Stimulated activated naive CD8-positive, alpha-beta T cell treated with anti-CD3 and anti-CD28 coated beads, Interleukin-15, Interleukin-2, amounts not matched to agents 100 U/mL and 50 U/mL, for 24 hours (primary cell): ENCODE measurements at regions not wholly inside any gene's neighbourhood (a gene's known extent, or its start where the extent isn't known, plus 50 kb on each side); places are given as distances from the start of the nearest gene placed in this dataset.

Experiments
- ATAC-seq: fragments of 150-1000 bp; cut with Tn5 transposase; one replicate; pipeline ENCODE4 v1.10.0; 2021
- DNase-seq: peaks from one replicate; pipeline ENCODE4 v3.0.0; 2021

- ATAC-seq (no peak), DNase-seq (no peak)
Observed at GRCh38 chr12:115574826-115575225, 702.7 kb downstream of the MED13L start.

DNA sequence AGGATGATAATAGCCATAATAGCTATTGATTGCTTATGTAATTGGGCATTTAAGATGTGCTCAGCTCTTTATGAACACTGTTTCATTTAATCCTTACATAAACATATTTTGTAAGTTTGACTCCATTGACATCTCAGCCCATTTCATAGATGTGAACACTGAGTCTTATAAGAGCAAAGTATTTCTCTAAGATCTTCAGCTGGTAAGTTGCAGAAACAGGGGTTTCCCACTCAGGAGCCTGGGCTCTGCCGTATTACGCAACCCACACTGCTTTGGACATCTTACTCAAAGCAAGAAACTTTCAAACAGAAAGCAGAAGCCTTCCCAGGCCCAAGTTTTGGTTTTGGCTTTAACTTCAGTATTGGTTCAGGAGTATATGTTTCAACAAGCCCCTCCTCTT lies 705.1 kb downstream of the MED13L start:
- ATAC-seq (no peak), DNase-seq (no peak)

GRCh38 chr12:115571446-115571845 lies 706.0 kb downstream of the MED13L start:
- ATAC-seq (no peak), DNase-seq (no peak)

DNA sequence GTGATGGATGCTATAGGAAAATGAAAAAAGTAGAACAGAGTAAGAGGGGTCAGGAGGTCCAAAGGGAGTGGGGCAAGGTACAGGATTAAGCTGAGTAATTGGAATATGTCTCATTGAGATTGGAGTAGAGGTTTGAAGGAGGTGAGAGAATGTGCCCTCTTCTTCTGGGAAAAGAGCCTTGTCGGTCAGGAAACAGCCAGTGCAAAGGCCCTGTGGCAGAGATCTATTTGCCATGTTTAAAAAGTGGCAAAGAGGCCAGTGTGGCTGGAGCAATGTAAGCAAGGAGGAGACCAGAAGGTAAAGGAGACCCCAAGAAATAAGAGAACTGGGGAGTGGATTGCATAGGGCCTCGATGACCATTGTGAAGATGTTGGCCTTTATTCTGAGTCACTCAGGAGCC lies 706.5 kb downstream of the MED13L start:
- DNase-seq (no peak), ATAC-seq (no peak)

GRCh38 chr12:115570069-115570777 lies 707.3 kb downstream of the MED13L start:
- no peak for ATAC-seq
- DNase-seq = no peak

DNA sequence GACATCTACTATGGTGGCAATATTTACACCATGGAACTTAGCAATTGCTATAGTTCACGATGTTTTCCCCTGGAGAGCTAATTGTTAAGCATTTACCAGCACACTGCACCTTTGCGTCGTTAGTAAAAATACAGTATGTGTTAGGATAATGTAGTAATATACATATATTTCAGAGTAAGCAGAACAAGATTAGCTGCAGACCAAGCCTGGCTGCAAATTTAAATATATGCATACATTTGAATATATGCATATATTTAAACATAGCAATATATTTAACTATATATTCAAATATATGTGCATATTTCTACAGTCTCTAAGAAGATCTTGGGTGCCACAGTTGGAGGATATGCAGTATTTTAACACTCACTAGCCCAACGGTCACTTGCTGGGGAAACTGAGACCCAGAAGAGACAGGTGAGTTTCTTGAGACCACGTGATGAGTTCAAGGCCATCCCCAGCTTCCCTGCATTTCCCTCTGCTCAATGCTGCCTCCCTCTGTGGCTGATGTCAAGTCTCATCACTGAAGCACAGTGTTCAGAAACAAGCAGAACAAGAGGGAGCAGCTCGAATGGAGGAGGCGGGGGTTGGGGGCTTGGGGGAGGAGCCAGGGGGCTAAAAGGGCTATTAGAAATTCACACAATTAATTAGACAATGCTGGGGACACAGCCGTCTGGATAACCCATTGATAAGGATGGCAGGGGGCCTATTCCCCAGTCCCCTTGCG lies 708.0 kb downstream of the MED13L start:
- DNase-seq (no peak), ATAC-seq (no peak)

DNA sequence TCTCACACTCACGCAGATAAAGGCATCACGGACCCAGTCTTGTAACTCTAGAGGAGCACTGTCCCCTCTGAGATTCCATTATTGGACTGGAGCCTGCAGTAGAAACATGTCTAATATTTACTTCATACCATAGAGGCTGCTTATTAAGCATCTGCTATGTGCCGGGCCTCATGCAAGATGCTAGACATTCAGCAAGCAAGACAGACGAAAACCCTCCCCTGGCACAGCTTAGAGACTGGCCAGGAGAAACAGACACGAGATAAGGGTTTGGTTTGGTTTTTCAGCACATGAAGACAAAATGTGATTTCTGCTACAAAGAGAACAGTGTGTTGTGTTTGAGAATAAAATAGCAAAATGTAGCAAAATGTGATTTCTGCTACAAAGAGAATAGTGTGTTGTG lies 719.2 kb downstream of the MED13L start:
- DNase-seq = no peak

GRCh38 chr12:115553622-115554021 lies 723.9 kb downstream of the MED13L start:
- no peak for ATAC-seq
- no peak for DNase-seq

More for the DNA sequence above, 719.2 kb downstream of the MED13L start:
- ATAC-seq = no peak

DNA sequence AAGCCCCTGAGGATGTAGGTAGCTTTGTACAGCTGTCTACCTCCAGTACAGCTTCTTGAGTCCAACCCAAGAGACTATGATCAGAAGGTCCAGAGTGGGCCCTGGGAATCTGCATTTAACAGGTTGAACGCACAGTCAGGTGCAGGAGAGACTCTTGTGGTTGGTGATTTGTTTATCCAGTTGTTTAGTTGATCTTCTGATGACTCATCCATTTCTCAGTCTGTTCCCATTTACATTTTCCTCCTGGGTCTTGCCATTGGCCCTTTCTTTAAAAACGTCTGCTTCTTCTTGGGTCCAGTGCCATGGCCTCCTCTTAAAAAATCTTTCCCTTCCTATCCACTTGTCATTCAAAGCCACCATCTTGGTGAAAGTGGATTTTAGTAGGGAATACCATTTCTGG lies 734.2 kb downstream of the MED13L start:
- DNase-seq (no peak), ATAC-seq (no peak)

DNA sequence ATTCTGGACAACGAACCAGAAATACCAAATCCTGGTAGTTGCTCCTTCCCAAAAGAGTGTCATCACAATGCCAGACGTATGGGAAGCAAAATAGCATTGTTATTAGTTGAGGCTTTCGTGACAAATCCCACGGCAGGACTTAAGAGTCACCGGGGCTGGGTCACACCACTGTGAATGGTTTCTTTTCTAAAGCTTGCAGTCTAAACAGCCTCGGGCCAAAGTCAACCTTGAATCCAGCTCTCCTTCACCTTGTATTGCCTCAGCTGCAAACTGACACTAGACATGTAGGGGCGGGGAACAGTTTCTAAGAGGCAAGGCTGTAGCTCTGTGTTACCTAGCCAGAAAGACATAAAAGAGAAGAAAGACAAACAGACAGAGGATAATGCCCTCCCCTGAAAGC lies 734.8 kb downstream of the MED13L start:
- ATAC-seq (no peak), DNase-seq (no peak)

GRCh38 chr12:115541891-115542421 lies 735.5 kb downstream of the MED13L start:
- no peak for DNase-seq
- ATAC-seq = no peak

GRCh38 chr12:115528466-115528865 lies 749.0 kb downstream of the MED13L start:
- ATAC-seq (no peak), DNase-seq (no peak)

GRCh38 chr12:115521771-115522409 lies 755.6 kb downstream of the MED13L start:
- no peak for DNase-seq
- no peak for ATAC-seq

DNA sequence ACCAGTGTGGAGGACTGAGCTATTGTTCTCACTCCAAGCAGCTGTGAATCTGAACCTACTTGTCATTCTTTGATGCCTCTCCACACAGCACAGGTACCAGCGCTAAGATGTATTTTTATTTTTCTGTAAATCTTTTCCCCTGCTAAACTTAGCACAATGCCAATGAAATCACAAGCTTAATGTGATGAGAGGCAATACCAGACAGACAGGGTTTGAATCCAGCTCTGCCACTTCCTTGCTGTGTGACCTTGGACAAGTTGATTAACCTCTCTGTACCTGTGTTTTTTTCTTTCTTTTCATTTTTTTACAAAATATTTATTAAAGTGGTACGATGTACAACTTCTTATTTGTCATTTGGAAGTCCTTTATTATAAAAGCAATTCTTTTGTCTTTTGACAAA lies 757.6 kb downstream of the MED13L start:
- no peak for ATAC-seq
- DNase-seq = no peak

DNA sequence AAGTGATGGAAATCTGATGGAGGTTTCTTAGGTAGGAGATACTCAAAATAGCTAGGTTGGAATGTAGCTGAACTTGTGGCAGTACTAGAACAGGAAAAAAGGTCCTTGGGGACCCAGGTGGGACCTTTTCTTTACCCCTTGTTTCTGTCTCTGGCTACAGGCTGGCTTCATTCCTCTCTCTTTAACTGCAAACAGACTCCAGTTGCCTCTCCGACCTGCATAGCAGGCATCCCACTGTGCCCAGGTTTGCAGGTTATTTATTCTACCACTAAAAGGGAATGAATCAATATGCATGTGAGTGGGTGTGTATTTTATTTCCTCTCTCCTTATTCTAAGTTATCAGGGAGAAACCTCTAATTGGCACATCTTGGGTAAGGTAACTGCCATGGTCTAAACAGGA lies 758.1 kb downstream of the MED13L start:
- ATAC-seq = no peak
- DNase-seq = no peak

- ATAC-seq (no peak), DNase-seq (no peak)
Observed at GRCh38 chr12:115517913-115518312, 759.6 kb downstream of the MED13L start.

DNA sequence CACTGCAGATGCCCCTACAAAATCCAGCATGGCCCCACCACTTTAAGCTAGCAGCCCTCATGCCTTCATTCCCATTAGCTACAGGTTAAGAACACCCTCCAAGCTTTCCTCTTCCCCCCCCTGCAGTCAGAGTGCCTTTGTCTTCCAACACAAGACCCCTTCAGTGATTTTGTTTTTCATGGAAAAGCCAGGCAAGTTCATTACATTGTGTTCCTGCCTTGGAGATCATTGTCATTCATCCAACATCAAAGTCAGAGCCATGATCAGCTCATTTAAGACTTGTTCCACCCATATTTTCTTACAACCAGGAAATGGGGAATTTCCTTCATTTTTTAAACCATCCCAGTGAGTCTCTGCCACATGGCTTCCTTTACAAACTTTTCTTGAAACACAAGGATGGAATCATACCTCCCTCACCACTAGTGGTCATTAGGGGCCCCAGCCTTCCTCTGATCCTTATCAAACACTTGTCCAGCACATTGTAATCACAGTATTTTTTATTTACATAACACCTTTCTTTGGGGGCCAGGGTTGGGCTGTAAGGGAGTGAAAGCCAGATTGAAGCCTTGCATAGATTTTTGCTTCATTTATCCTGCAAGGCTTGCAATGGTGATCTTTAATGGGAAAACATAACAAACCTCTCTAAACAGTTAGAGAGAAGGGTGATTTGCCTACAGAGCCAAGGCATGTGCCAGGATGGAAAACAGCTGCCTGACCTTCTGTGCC lies 765.3 kb downstream of the MED13L start:
- ATAC-seq (no peak), DNase-seq (no peak)

GRCh38 chr12:115511305-115511704 lies 766.2 kb downstream of the MED13L start:
- ATAC-seq = no peak
- DNase-seq = no peak

GRCh38 chr12:115508990-115509389 lies 768.5 kb downstream of the MED13L start:
- no peak for DNase-seq
- no peak for ATAC-seq

GRCh38 chr12:115507951-115508722 lies 769.4 kb downstream of the MED13L start:
- DNase-seq (no peak), ATAC-seq (no peak)

DNA sequence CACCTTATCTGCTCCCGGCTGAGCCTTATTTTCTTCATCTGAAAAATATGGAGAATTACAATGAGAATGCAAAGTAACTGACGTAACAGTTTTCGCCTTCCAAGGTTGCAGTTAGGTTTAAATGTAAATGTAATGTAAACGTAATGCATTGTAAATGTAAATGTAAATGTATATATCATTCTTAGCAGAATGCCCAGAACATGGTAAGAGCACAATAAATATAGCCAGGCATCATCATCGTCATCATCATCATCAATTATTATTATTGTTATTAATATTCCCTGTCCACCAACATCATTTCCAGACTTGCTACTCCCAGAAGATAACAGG lies 770.0 kb downstream of the MED13L start:
- DNase-seq (no peak), ATAC-seq (no peak)
